ENCODE measurements at regions not wholly inside any gene's neighbourhood (a gene's known extent, or its start where the extent isn't known, plus 50 kb on each side); places are given as distances from the start of the nearest gene placed in this dataset.

DNA sequence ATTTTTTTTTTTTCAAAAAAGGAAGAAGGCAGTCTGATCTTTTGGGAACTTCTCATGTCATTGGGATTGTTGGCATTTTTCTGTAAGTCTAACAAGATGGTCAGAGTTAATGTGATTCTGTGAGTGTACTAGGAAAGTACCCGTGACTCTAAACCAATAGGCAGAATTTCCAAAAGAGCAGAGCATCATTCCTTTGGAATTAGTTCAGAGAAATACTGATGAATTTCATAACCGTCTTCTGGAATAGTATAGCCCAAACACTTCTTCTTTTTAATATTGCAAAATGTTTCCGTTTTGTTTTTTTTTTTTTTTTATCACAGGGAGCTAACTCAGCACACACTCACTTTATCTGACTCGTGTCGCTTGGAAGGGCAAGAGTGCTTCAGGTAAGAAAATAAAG lies 407.4 kb downstream of the DTWD2 start:
- TF ChIP-seq, protein P1, sequence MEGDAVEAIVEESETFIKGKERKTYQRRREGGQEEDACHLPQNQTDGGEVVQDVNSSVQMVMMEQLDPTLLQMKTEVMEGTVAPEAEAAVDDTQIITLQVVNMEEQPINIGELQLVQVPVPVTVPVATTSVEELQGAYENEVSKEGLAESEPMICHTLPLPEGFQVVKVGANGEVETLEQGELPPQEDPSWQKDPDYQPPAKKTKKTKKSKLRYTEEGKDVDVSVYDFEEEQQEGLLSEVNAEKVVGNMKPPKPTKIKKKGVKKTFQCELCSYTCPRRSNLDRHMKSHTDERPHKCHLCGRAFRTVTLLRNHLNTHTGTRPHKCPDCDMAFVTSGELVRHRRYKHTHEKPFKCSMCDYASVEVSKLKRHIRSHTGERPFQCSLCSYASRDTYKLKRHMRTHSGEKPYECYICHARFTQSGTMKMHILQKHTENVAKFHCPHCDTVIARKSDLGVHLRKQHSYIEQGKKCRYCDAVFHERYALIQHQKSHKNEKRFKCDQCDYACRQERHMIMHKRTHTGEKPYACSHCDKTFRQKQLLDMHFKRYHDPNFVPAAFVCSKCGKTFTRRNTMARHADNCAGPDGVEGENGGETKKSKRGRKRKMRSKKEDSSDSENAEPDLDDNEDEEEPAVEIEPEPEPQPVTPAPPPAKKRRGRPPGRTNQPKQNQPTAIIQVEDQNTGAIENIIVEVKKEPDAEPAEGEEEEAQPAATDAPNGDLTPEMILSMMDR (IDR thresholded peaks at IDR 0.05; ENCODE audit: low read length) = no peak
- TF ChIP-seq EZH2phosphoT487 (IDR thresholded peaks at IDR 0.05; ENCODE audit: low read length) = no peak
- no peak for TF ChIP-seq EZH2 (optimal IDR thresholded peaks at IDR 0.05; ENCODE audit: low read depth, low read length)
